ENCODE measurements at regions not wholly inside any gene's neighbourhood (a gene's known extent, or its start where the extent isn't known, plus 50 kb on each side); places are given as distances from the start of the nearest gene placed in this dataset.

DNA sequence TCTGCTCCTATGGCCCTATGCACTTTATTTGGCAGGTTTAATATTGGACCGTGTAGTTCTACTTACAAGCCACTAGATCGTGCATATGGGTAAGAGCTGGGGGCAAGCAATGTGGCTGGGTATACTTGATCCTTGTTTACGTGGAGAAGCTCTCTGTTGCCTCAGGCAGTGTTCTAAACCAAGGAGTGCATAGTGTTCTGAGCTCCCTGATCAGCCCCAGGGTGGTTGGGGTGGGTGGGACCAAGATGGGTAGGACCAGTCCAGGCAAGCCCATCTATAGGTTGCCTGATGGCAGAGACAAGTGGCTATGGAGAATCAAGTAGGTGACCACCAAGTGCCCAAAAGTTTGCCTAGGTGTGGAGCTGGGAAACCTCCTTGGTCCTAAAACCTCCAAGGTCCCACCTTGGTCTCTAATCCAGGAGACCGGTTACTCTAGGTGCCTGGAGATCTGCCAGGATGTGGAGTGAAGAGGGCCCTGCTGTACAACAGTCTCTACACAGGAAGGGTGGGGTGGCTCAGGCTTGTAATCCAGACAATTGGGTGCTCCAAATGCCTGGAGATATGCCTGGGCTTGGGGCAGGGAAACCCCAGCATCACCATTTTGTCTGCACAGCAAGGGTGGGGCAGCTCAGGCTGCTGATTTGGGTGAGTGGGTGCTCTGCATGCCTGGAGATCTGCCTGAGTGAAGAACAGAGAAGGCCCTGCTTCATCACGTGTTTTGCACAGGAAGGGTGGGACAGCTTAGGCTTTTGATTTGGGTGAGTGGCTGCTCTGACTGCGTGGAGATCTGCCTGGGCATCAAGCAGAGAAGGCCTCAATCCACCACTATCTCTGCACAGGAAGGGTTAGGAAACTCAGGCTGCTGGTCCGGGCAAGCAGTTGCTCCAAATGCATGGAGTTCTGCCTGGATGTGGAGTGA lies 659.8 kb downstream of the TLE4 start:
- TF ChIP-seq, protein P1, sequence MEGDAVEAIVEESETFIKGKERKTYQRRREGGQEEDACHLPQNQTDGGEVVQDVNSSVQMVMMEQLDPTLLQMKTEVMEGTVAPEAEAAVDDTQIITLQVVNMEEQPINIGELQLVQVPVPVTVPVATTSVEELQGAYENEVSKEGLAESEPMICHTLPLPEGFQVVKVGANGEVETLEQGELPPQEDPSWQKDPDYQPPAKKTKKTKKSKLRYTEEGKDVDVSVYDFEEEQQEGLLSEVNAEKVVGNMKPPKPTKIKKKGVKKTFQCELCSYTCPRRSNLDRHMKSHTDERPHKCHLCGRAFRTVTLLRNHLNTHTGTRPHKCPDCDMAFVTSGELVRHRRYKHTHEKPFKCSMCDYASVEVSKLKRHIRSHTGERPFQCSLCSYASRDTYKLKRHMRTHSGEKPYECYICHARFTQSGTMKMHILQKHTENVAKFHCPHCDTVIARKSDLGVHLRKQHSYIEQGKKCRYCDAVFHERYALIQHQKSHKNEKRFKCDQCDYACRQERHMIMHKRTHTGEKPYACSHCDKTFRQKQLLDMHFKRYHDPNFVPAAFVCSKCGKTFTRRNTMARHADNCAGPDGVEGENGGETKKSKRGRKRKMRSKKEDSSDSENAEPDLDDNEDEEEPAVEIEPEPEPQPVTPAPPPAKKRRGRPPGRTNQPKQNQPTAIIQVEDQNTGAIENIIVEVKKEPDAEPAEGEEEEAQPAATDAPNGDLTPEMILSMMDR (IDR thresholded peaks at IDR 0.05; ENCODE audit: low read depth, low read length, missing control alignments), result no peak
- H3K4me3 ChIP-seq (ENCODE audit: low read depth, low read length), result no peak overlapping the region
- no peak for DNase-seq (ENCODE audit: low read depth)

DNA sequence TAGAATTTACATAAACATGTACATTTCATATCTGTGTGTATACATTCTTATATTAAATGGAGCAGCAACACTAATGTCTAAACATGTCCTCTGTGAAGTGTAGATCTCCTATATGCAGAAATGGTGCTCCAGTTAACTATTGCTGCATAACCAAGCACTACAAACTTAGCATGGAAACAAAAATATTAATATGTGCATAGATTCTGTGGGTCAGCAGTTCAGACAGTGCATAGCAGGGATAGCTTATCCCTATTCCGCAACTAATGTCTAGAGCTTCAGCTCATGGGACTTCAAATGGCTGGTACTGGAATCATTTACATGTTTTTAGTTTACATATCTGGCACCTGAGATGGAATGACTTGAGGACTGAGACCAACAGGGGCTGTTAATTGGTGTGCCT lies 652.1 kb downstream of the TLE4 start:
- DNase-seq (ENCODE audit: low read depth), result no peak
- no peak overlapping the region for H3K4me3 ChIP-seq (ENCODE audit: low read depth, low read length)
- TF ChIP-seq, protein P1 (IDR thresholded peaks at IDR 0.05; ENCODE audit: low read depth, low read length, missing control alignments), result no peak

DNA sequence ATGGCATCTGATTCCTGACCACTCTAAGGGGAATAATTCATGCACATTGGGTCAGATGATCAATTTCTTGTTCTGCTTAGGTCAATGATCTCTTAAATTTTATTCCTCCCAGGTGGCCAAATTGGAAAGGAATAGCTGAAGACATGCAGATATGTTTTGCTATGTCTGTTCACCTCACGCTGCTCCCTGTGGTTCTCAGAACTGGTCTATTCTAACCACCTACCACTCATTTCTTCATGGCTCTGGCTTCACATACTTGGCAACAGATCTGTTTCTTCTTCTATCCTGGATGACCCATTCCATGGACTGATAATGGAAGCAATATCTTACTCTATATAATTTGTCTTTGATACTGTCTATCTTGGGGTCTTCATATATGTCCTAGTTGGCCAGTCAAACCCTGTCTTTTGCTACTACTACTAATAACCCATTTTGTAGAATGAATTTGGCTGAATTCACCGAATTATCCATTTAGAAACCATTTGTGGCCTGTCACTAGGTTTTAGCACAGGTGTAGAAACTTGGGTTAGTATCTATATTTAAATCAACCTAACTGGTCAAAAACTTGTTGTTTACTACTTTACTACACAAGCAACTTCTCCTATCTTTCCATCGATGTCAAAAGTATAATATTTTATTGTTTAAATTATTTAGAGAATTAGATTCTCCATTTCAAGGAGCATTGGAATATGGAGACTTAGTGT lies 650.9 kb downstream of the TLE4 start:
- TF ChIP-seq, protein P1 (IDR thresholded peaks at IDR 0.05; ENCODE audit: low read depth, low read length, missing control alignments), result no peak
- no peak for DNase-seq (ENCODE audit: low read depth)
- no peak overlapping the region for H3K4me3 ChIP-seq (ENCODE audit: low read depth, low read length)

DNA sequence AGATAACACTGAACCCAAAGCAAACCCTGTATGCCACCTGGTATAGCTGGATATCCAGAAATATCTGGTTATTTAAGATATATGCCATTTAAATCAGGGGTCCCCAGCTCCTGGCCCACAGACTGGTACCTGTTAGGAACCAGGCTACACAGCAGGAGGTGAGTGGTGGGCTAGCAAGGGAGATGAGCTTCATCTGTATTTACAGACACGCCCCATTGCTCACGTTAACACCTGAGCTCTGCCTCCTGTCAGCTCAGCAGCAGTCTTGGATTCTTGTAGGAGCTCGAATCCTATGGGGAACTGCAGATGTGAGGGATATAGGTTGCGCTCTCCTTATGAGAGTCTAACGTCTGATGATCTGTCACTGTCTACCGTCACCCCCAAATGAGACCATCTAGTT lies 646.6 kb downstream of the TLE4 start:
- TF ChIP-seq, protein P1 (IDR thresholded peaks at IDR 0.05; ENCODE audit: low read depth, low read length, missing control alignments), result no peak
- no peak for DNase-seq (ENCODE audit: low read depth)
- H3K4me3 ChIP-seq (ENCODE audit: low read depth, low read length), result no peak overlapping the region

DNA sequence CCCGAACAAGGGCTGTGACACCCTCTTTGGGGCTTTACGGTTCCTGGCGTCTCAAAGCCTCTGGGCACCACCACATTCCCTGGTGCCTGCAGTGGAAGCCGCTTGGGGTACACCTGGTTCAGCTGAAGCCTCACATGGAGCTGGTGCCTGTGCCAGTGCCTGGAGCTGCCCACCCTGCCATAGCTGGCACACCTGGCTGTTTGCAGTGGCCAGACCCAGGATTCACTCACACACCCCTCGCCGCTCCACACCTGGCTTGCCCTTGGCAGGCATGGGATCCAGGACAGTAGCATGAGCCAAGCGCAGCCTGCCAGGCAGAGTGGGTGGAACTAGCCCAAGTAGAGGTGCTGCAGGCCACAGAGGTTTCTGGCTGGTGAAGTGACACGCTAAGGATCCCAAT lies 641.8 kb downstream of the TLE4 start:
- H3K4me3 ChIP-seq (ENCODE audit: low read depth, low read length), result no peak overlapping the region
- TF ChIP-seq, protein P1 (IDR thresholded peaks at IDR 0.05; ENCODE audit: low read depth, low read length, missing control alignments), result no peak
- DNase-seq (ENCODE audit: low read depth), result no peak

DNA sequence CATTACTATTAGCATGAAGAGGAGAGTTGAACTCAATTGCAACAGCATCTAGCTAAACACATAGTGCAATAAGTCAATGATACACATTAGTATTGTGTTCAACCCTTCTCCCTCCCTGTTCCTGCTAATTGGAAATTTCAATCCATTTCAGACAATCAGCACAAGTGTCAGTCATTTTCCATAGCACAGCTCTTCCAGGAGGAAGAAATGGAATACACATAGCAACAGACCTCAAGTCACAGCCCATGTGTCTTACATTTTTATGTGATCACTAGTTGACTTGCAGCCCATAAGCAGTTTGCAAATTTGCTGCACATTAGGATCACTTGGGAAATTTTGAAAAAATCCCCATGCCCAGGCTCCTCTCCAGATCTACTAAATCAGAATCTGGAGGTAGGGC lies 636.9 kb downstream of the TLE4 start:
- TF ChIP-seq, protein P1 (IDR thresholded peaks at IDR 0.05; ENCODE audit: low read depth, low read length, missing control alignments), result no peak
- DNase-seq (ENCODE audit: low read depth), result no peak
- no peak overlapping the region for H3K4me3 ChIP-seq (ENCODE audit: low read depth, low read length)
